PC-3 (cell line): ENCODE measurements at regions not wholly inside any gene's neighbourhood (a gene's known extent, or its start where the extent isn't known, plus 50 kb on each side); places are given as distances from the start of the nearest gene placed in this dataset.

Source experiments
- ATAC-seq: fragments of 200-7000 bp; cut with Tn5 transposase; 2 replicates; pipeline ENCODE4 v1.9.1; 2020; ENCODE audit warnings: mild to moderate bottlenecking, moderate library complexity
- BruUV-seq: library from RNA; stranded (reverse); fragments of 400-500 nt; replicated peaks from 2 replicates; lab custom pipeline; 2021; lab: Mats Ljungman, UMichigan
- CTCF ChIA-PET: fragments of 300-600 bp; sonication (Branson Sonifier 250); formaldehyde crosslinking; loops from one replicate; lab custom pipeline; 2022; ENCODE audit warnings: antibody characterized with exemption; lab: Charles Lee
- POLR2A ChIA-PET: fragments of 300-600 bp; sonication (Branson Sonifier 250); formaldehyde crosslinking; loops from one replicate; lab custom pipeline; 2022; ENCODE audit warnings: antibody characterized with exemption; ENCODE audit not compliant: unreplicated experiment; lab: Charles Lee
- DNase-seq: peaks from one replicate; pipeline ENCODE4 v3.0.0-alpha.2; 2015
- H2AFZ ChIP-seq: fragments of 300-600 bp; sonication (generic); 2 replicates; pipeline ENCODE4 v1.6.0; 2016; ENCODE audit warnings: antibody characterized with exemption, low read length
- H3F3A ChIP-seq: fragments of 300-600 bp; sonication (generic); one replicate; pipeline ENCODE4 v1.6.0; 2017; ENCODE audit warnings: antibody characterized with exemption, low read length, control low read depth, mild to moderate bottlenecking; ENCODE audit not compliant: unreplicated experiment
- H3K27ac ChIP-seq: fragments of 300-600 bp; sonication (generic); 2 replicates; pipeline ENCODE4 v1.5.1; 2016; ENCODE audit warnings: mild to moderate bottlenecking, low read length
- H3K27me3 ChIP-seq: fragments of 300-600 bp; sonication (generic); 2 replicates; pipeline ENCODE4 v1.6.1; 2016; ENCODE audit warnings: low read length, mixed read lengths
- H3K36me3 ChIP-seq: fragments of 300-600 bp; sonication (generic); 2 replicates; pipeline ENCODE4 v1.6.1; 2016; ENCODE audit warnings: low read depth, mixed run types, low read length, mixed read lengths
- H3K4me1 ChIP-seq: fragments of 300-600 bp; sonication (generic); 2 replicates; pipeline ENCODE4 v1.5.1; 2016; ENCODE audit warnings: low read length; ENCODE audit not compliant: insufficient read depth
- H3K4me2 ChIP-seq: fragments of 300-600 bp; sonication (generic); 2 replicates; pipeline ENCODE4 v1.6.0; 2016; ENCODE audit warnings: low read length
- H3K4me3 ChIP-seq: fragments of 300-600 bp; sonication (generic); 2 replicates; pipeline ENCODE4 v1.5.1; 2016; ENCODE audit warnings: mild to moderate bottlenecking, low read length, mixed read lengths
- H3K79me2 ChIP-seq: fragments of 300-600 bp; sonication (generic); 2 replicates; pipeline ENCODE4 v1.6.1; 2017; ENCODE audit warnings: low read length, mixed read lengths
- H3K9ac ChIP-seq: fragments of 300-600 bp; sonication (generic); 2 replicates; pipeline ENCODE4 v1.6.0; 2016; ENCODE audit warnings: mild to moderate bottlenecking, low read length
- H3K9me2 ChIP-seq: fragments of 300-600 bp; sonication (generic); replicated peaks from 2 replicates; pipeline ENCODE4 v1.6.1; 2016; ENCODE audit warnings: mixed run types, low read length, mixed read lengths
- H3K9me3 ChIP-seq: fragments of 300-600 bp; sonication (generic); 2 replicates; pipeline ENCODE4 v1.6.1; 2016; ENCODE audit warnings: low read length, mixed read lengths
- H4K20me1 ChIP-seq: fragments of 300-600 bp; sonication (generic); 2 replicates; pipeline ENCODE4 v1.6.1; 2016; ENCODE audit warnings: low read length, mixed read lengths
- CTCF ChIP-seq: fragments of 300-600 bp; sonication (generic); conservative IDR thresholded peaks from 2 replicates; pipeline ENCODE4 v1.5.1; 2017; ENCODE audit warnings: antibody characterized with exemption, low read depth, mild to moderate bottlenecking, low read length
- EZH2 ChIP-seq: fragments of 300-600 bp; sonication (generic); IDR thresholded peaks from one replicate; pipeline ENCODE4 v1.6.1; 2017; ENCODE audit warnings: antibody characterized with exemption, mild to moderate bottlenecking, low read length; ENCODE audit not compliant: unreplicated experiment
- EZH2phosphoT487 ChIP-seq: fragments of 300-600 bp; sonication (generic); IDR thresholded peaks from 2 replicates; pipeline ENCODE4 v1.6.1; 2018; ENCODE audit warnings: mild to moderate bottlenecking, antibody characterized with exemption, low read length, borderline replicate concordance
- intact Hi-C: fragments of 100-400 bp; cut with micrococcal nuclease; formaldehyde crosslinking; loops from 2 replicates; pipeline ENCODE4 v1.9.0; 2023

GRCh38 chr15:99449514-99449913 lies 116.3 kb upstream of the MEF2A start:
- no peak overlapping the region for H3K9ac ChIP-seq
- ChIA-PET CTCF (no interaction called here), POLR2A (no interaction called here)
- no peaks in the 10 kb centered on the region for H3K9me2 ChIP-seq
- no peak overlapping the region for H3K4me3 ChIP-seq
- H3K27me3 ChIP-seq: no peaks in the 10 kb centered on the region
- H3K4me1 ChIP-seq: peaks cover 5% of the 10 kb centered on the region
- no peaks in the 10 kb centered on the region for H3K79me2 ChIP-seq
- no peaks in the 10 kb centered on the region for H3K36me3 ChIP-seq
- H4K20me1 ChIP-seq: no peaks in the 10 kb centered on the region
- H3K9me3 ChIP-seq: no peaks in the 10 kb centered on the region
- H3K27ac ChIP-seq: no peak overlapping the region
- H2AFZ ChIP-seq: no peak overlapping the region
- H3K4me2 ChIP-seq: no peak overlapping the region
- no TSS peak for BruUV-seq
- ATAC-seq: no peak
- TF ChIP-seq CTCF (no peak), EZH2phosphoT487 (no peak), EZH2 (no peak)
- no peaks in the 10 kb centered on the region for H3F3A ChIP-seq
- intact Hi-C loops: no loop called here
- DNase-seq: no peak

GRCh38 chr15:99450896-99451358 lies 114.9 kb upstream of the MEF2A start:
- H3K9me2 ChIP-seq: no peaks in the 10 kb centered on the region
- no peak for TF ChIP-seq EZH2
- no peak for TF ChIP-seq CTCF
- no peak for TF ChIP-seq EZH2phosphoT487
- no peaks in the 10 kb centered on the region for H3K36me3 ChIP-seq
- no TSS peak for BruUV-seq
- H3K27ac ChIP-seq: no peak overlapping the region
- intact Hi-C loops: no loop called here
- ATAC-seq (no peak), DNase-seq (no peak)
- no peaks in the 10 kb centered on the region for H3F3A ChIP-seq
- no peaks in the 10 kb centered on the region for H3K79me2 ChIP-seq
- CTCF ChIA-PET: no interaction called here
- H3K4me1 ChIP-seq: peaks cover 19% of the 10 kb centered on the region
- no peak overlapping the region for H3K9ac ChIP-seq
- no peaks in the 10 kb centered on the region for H4K20me1 ChIP-seq
- no peak overlapping the region for H2AFZ ChIP-seq
- H3K4me2 ChIP-seq: no peak overlapping the region
- H3K4me3 ChIP-seq: no peak overlapping the region
- H3K27me3 ChIP-seq: no peaks in the 10 kb centered on the region
- no peaks in the 10 kb centered on the region for H3K9me3 ChIP-seq
- POLR2A ChIA-PET: no interaction called here

- H3K27me3 ChIP-seq: no peaks in the 10 kb centered on the region
- no peaks in the 10 kb centered on the region for H4K20me1 ChIP-seq
- no peak for ATAC-seq
- H3K9ac ChIP-seq: no peak overlapping the region
- BruUV-seq: no TSS peak
- no peak overlapping the region for H3K27ac ChIP-seq
- H3K9me2 ChIP-seq: no peaks in the 10 kb centered on the region
- ChIA-PET POLR2A (no interaction called here), CTCF (no interaction called here)
- H3K9me3 ChIP-seq: no peaks in the 10 kb centered on the region
- no peaks in the 10 kb centered on the region for H3K79me2 ChIP-seq
- H3K36me3 ChIP-seq: no peaks in the 10 kb centered on the region
- peaks cover 19% of the 10 kb centered on the region for H3K4me1 ChIP-seq
- H2AFZ ChIP-seq: no peak overlapping the region
- TF ChIP-seq EZH2phosphoT487: no peak
- TF ChIP-seq CTCF: no peak
- no peak for TF ChIP-seq EZH2
- no peak overlapping the region for H3K4me2 ChIP-seq
- no peak for DNase-seq
- no peaks in the 10 kb centered on the region for H3F3A ChIP-seq
- H3K4me3 ChIP-seq: no peak overlapping the region
- intact Hi-C loops: no loop called here
Observed at GRCh38 chr15:99451484-99451883, 114.3 kb upstream of the MEF2A start.
